ENCODE measurements at regions not wholly inside any gene's neighbourhood (a gene's known extent, or its start where the extent isn't known, plus 50 kb on each side); places are given as distances from the start of the nearest gene placed in this dataset.

DNA sequence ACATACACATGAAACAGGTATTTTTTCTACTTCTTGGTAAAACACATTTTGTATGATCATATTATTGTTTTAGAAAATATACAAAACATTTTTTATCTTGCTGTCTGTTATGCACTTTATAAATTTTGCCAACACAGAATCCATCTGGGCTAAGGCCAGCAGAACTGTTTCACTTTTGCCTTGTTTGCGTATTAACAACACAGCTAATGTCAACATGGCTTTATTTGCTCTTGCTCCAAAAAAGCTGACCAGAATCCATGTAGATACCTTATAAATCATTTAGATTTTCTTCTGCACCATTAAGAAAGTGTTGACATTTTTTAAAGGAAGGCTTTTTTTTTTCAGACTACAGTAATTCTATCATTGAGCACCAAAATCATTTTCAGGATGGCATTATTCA, 58.1 kb upstream of the PGR start:
- Mint-ChIP-seq H3K36me3 (no peaks in the 10 kb centered on the region), H3K9me3 (peaks cover 6% of the 10 kb centered on the region), H3K27me3 (no peaks in the 10 kb centered on the region), H3K4me1 (ENCODE audit: low read depth) (no peaks in the 10 kb centered on the region), H3K4me3 (no peak overlapping the region), H3K27ac (no peak overlapping the region)
- no peak for DNase-seq
- CTCF ChIA-PET, result no interaction called here
- POLR2A ChIA-PET, result no interaction called here
- intact Hi-C loops (cut with micrococcal nuclease), result no loop called here

- H3K27ac Mint-ChIP-seq, result no peak overlapping the region
- H3K27me3 Mint-ChIP-seq, result no peaks in the 10 kb centered on the region
- CTCF ChIA-PET, result no interaction called here
- H3K9me3 Mint-ChIP-seq, result peaks cover 6% of the 10 kb centered on the region
- no peak overlapping the region for H3K4me3 Mint-ChIP-seq
- intact Hi-C loops (cut with micrococcal nuclease), result no loop called here
- POLR2A ChIA-PET, result no interaction called here
- DNase-seq, result no peak
- no peaks in the 10 kb centered on the region for H3K4me1 Mint-ChIP-seq (ENCODE audit: low read depth)
- H3K36me3 Mint-ChIP-seq, result no peaks in the 10 kb centered on the region
Measured at GRCh38 chr11:101185985-101186384, 56.4 kb upstream of the PGR start.

GRCh38 chr11:101182467-101182866, 52.9 kb upstream of the PGR start:
- H3K27ac Mint-ChIP-seq, result no peak overlapping the region
- POLR2A ChIA-PET, result no interaction called here
- H3K4me3 Mint-ChIP-seq, result no peak overlapping the region
- no peaks in the 10 kb centered on the region for H3K27me3 Mint-ChIP-seq
- H3K4me1 Mint-ChIP-seq (ENCODE audit: low read depth), result no peaks in the 10 kb centered on the region
- peaks cover 6% of the 10 kb centered on the region for H3K9me3 Mint-ChIP-seq
- intact Hi-C loops (cut with micrococcal nuclease), result no loop called here
- no peaks in the 10 kb centered on the region for H3K36me3 Mint-ChIP-seq
- no peak for DNase-seq
- CTCF ChIA-PET, result no interaction called here

GRCh38 chr11:101180481-101180880, 50.9 kb upstream of the PGR start:
- H3K36me3 Mint-ChIP-seq, result no peaks in the 10 kb centered on the region
- no peaks in the 10 kb centered on the region for H3K4me1 Mint-ChIP-seq (ENCODE audit: low read depth)
- H3K27ac Mint-ChIP-seq, result no peak overlapping the region
- no peak for DNase-seq
- CTCF ChIA-PET, result no interaction called here
- H3K9me3 Mint-ChIP-seq, result peaks cover 2% of the 10 kb centered on the region
- no peaks in the 10 kb centered on the region for H3K27me3 Mint-ChIP-seq
- POLR2A ChIA-PET, result no interaction called here
- no peak overlapping the region for H3K4me3 Mint-ChIP-seq
- intact Hi-C loops (cut with micrococcal nuclease), result no loop called here

Data from activated CD4-positive, alpha-beta memory T cell treated with anti-CD3 and anti-CD28 coated beads for 36 hours (primary cell).